ENCODE measurements at regions not wholly inside any gene's neighbourhood (a gene's known extent, or its start where the extent isn't known, plus 50 kb on each side); places are given as distances from the start of the nearest gene placed in this dataset.
"Not testable (repeated sequence)": the region's sequence is repeated elsewhere in the genome, so short reads cannot be mapped to it uniquely, and the experiment has no call there.

DNA sequence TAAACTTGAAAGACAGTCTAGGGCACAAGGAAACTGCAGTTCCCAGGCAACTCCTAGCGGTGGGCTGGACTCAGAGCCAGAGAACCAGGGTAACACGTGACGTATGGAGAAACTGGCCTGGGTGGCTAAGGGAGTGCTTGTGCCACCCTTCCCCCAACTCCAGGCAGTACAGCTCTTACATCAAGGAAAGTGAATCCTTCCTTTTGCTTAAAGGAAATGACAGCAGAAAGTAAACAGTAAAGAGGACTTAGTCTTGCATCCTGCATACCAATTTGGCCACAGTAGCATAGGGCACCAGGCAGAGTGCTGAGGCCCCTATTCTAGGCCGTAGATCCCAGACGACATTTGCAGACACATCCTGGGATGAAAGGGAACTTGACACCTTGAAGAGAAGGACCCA is 322.8 kb downstream of the CD109 start:
- H3K36me3 Mint-ChIP-seq (ENCODE audit: insufficient read depth, unreplicated experiment): no peaks in the 10 kb centered on the region
- no peaks in the 10 kb centered on the region for H3K4me1 Mint-ChIP-seq (ENCODE audit: insufficient read depth, unreplicated experiment)
- BruUV-seq (replicated peaks): no TSS peak
- peaks cover 16% of the 10 kb centered on the region for H3K9me3 Mint-ChIP-seq (ENCODE audit: unreplicated experiment)
- ChIA-PET CTCF (no interaction called here), POLR2A (no interaction called here)
- no peak for DNase-seq (ENCODE audit: unreplicated experiment)
- intact Hi-C loops (cut with micrococcal nuclease): no loop called here
- H3K4me3 Mint-ChIP-seq (ENCODE audit: unreplicated experiment): no peak overlapping the region
- TF ChIP-seq CTCF (IDR thresholded peaks at IDR 0.05; ENCODE audit: unreplicated experiment): no peak
- no peak overlapping the region for H3K27ac Mint-ChIP-seq (ENCODE audit: low read depth, unreplicated experiment)
- H3K27me3 Mint-ChIP-seq (ENCODE audit: insufficient read depth, unreplicated experiment): no peaks in the 10 kb centered on the region

GRCh38 chr6:74015427-74015826 is 319.4 kb downstream of the CD109 start:
- Mint-ChIP-seq H3K4me3 (ENCODE audit: unreplicated experiment) (no peak overlapping the region), H3K27me3 (ENCODE audit: insufficient read depth, unreplicated experiment) (no peaks in the 10 kb centered on the region), H3K36me3 (ENCODE audit: insufficient read depth, unreplicated experiment) (no peaks in the 10 kb centered on the region), H3K27ac (ENCODE audit: low read depth, unreplicated experiment) (no peak overlapping the region), H3K4me1 (ENCODE audit: insufficient read depth, unreplicated experiment) (no peaks in the 10 kb centered on the region), H3K9me3 (ENCODE audit: unreplicated experiment) (peaks cover 4% of the 10 kb centered on the region)
- TF ChIP-seq CTCF (IDR thresholded peaks at IDR 0.05; ENCODE audit: unreplicated experiment): no peak
- intact Hi-C loops (cut with micrococcal nuclease): no loop called here
- CTCF ChIA-PET: interaction anchor here (0.6 to 1.4 kb wide), 4 partner anchors 11 to 1187 kb away, joined by 3 to 5 read pairs (median 3); no protein-coding TSS in a partner anchor
- POLR2A ChIA-PET: no interaction called here
- no peak for DNase-seq (ENCODE audit: unreplicated experiment)
- BruUV-seq (replicated peaks): no TSS peak

GRCh38 chr6:74000666-74001490 is 304.9 kb downstream of the CD109 start:
- BruUV-seq (replicated peaks): no TSS peak
- CTCF ChIA-PET: interaction anchor here (0.6 kb wide), 1 partner anchor 168 kb away, joined by 4 read pairs; no protein-coding TSS in a partner anchor
- Mint-ChIP-seq H3K27me3 (ENCODE audit: insufficient read depth, unreplicated experiment) (no peaks in the 10 kb centered on the region), H3K27ac (ENCODE audit: low read depth, unreplicated experiment) (no peak overlapping the region), H3K4me1 (ENCODE audit: insufficient read depth, unreplicated experiment) (peaks cover 4% of the 10 kb centered on the region), H3K36me3 (ENCODE audit: insufficient read depth, unreplicated experiment) (no peaks in the 10 kb centered on the region), H3K9me3 (ENCODE audit: unreplicated experiment) (no peaks in the 10 kb centered on the region), H3K4me3 (ENCODE audit: unreplicated experiment) (no peak overlapping the region)
- POLR2A ChIA-PET: no interaction called here
- TF ChIP-seq CTCF (IDR thresholded peaks at IDR 0.05; ENCODE audit: unreplicated experiment): no peak
- DNase-seq (ENCODE audit: unreplicated experiment): peak; percentile 8
- intact Hi-C loops (cut with micrococcal nuclease): no loop called here

GRCh38 chr6:73990609-73991238 is 294.7 kb downstream of the CD109 start:
- H3K4me1 Mint-ChIP-seq (ENCODE audit: insufficient read depth, unreplicated experiment); POLR2A ChIA-PET; DNase-seq (ENCODE audit: unreplicated experiment); H3K4me3 Mint-ChIP-seq (ENCODE audit: unreplicated experiment); H3K36me3 Mint-ChIP-seq (ENCODE audit: insufficient read depth, unreplicated experiment); H3K27ac Mint-ChIP-seq (ENCODE audit: low read depth, unreplicated experiment); H3K9me3 Mint-ChIP-seq (ENCODE audit: unreplicated experiment); BruUV-seq (replicated peaks); H3K27me3 Mint-ChIP-seq (ENCODE audit: insufficient read depth, unreplicated experiment); intact Hi-C loops (cut with micrococcal nuclease): not testable (repeated sequence)
- CTCF ChIA-PET: interaction anchor here (0.9 to 2.1 kb wide), 3 partner anchors 10 to 101 kb away, joined by 3 to 10 read pairs (median 6); no protein-coding TSS in a partner anchor
